ENCODE measurements at regions not wholly inside any gene's neighbourhood (a gene's known extent, or its start where the extent isn't known, plus 50 kb on each side); places are given as distances from the start of the nearest gene placed in this dataset.
A peak's percentile ranks its signal among the peaks of the same experiment; 100 is the strongest.

- H3K4me3 Mint-ChIP-seq = no peak overlapping the region
- no CpG with 5 or more reads among the region's 11 CpGs for WGBS (ENCODE audit: extremely low coverage, insufficient read length, low lambda C conversion rate)
- peaks cover 0 to 8% (median 2%) of the 10 kb centered on the region in 3 experiments; a peak in 2 of 7 replicates for H3K36me3 Mint-ChIP-seq (ENCODE audit: insufficient read depth in 1 of 3, low read depth in 3 of 3)
- H2AFZ ChIP-seq (ENCODE audit: low read length) = no peak overlapping the region
- H3K23ac ChIP-seq (ENCODE audit: insufficient read length, low read depth, low read length) = no peak overlapping the region
- H3K23me2 ChIP-seq (ENCODE audit: insufficient read length, low read depth, low read length, poor library complexity, severe bottlenecking) = no peaks in the 10 kb centered on the region
- H3K14ac ChIP-seq (ENCODE audit: insufficient read depth, low read length) = no peak overlapping the region
- no peak overlapping the region for H3K27ac ChIP-seq (ENCODE audit: insufficient read length, low read depth, low read length)
- H3K79me1 ChIP-seq (ENCODE audit: insufficient read depth, low read depth, low read length, poor library complexity, severe bottlenecking) = no peaks in the 10 kb centered on the region
- H4K91ac ChIP-seq (ENCODE audit: insufficient read length, low read depth, low read length) = no peak overlapping the region
- peaks cover under 1% of the 10 kb centered on the region; the same call in 1 of the 2 replicates for H3K4me1 ChIP-seq (ENCODE audit: insufficient read depth, low read length)
- peaks cover 3 to 6% of the 10 kb centered on the region in 2 experiments; a peak in 4 of 5 replicates for H3K9me3 Mint-ChIP-seq
- H3K4me2 ChIP-seq (ENCODE audit: insufficient read depth, insufficient read length, low read length) = no peak overlapping the region
- no peak for DNase-seq
- H4K5ac ChIP-seq (ENCODE audit: insufficient read length, low read depth, low read length) = no peak overlapping the region
- no peak overlapping the region for H3K18ac ChIP-seq (ENCODE audit: insufficient read length, low read depth, low read length)
- no peak overlapping the region for H2BK120ac ChIP-seq (ENCODE audit: low read depth, low read length, poor library complexity, severe bottlenecking)
- no peaks in the 10 kb centered on the region for H4K20me1 ChIP-seq (ENCODE audit: control insufficient read depth, insufficient read depth, insufficient read length)
- no peak overlapping the region for H2BK15ac ChIP-seq (ENCODE audit: low read depth, low read length)
- no peak overlapping the region for H4K8ac ChIP-seq (replicated peaks; ENCODE audit: insufficient read length, low read depth, low read length)
- no peaks in the 10 kb centered on the region for H3K79me2 ChIP-seq (ENCODE audit: insufficient read depth, low read length)
- no peak overlapping the region for H3K9ac ChIP-seq (ENCODE audit: extremely low read depth, insufficient read length, low read length)
- peaks cover 1 to 3% of the 10 kb centered on the region in 2 experiments; a peak in 1 of 4 replicates for H3K4me1 Mint-ChIP-seq
- H3K4ac ChIP-seq (ENCODE audit: low read depth, low read length) = no peak overlapping the region
- TF ChIP-seq, protein P1, sequence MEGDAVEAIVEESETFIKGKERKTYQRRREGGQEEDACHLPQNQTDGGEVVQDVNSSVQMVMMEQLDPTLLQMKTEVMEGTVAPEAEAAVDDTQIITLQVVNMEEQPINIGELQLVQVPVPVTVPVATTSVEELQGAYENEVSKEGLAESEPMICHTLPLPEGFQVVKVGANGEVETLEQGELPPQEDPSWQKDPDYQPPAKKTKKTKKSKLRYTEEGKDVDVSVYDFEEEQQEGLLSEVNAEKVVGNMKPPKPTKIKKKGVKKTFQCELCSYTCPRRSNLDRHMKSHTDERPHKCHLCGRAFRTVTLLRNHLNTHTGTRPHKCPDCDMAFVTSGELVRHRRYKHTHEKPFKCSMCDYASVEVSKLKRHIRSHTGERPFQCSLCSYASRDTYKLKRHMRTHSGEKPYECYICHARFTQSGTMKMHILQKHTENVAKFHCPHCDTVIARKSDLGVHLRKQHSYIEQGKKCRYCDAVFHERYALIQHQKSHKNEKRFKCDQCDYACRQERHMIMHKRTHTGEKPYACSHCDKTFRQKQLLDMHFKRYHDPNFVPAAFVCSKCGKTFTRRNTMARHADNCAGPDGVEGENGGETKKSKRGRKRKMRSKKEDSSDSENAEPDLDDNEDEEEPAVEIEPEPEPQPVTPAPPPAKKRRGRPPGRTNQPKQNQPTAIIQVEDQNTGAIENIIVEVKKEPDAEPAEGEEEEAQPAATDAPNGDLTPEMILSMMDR (conservative IDR thresholded peaks at IDR 0.05) = peak; percentile 42; the same call in 2 of the 3 replicates
- no peak overlapping the region for H2BK12ac ChIP-seq (ENCODE audit: insufficient read length, low read depth, low read length)
- no peak overlapping the region for H2BK5ac ChIP-seq (ENCODE audit: insufficient read length, low read length)
- H3K9me3 ChIP-seq (ENCODE audit: control insufficient read depth, low read depth, low read length) = no peaks in the 10 kb centered on the region
- H3K56ac ChIP-seq (ENCODE audit: insufficient read length, low read depth, low read length) = no peak overlapping the region
- H2BK20ac ChIP-seq (ENCODE audit: low read depth, low read length, poor library complexity, severe bottlenecking) = no peak overlapping the region
- H3K27me3 Mint-ChIP-seq (ENCODE audit: low read depth) = no peaks in the 10 kb centered on the region
- no peak overlapping the region for H2AK5ac ChIP-seq (ENCODE audit: insufficient read length, low read length)
- no peak overlapping the region for H3T11ph ChIP-seq (ENCODE audit: low read length)
- H3K27ac Mint-ChIP-seq = no peak overlapping the region; a peak in 1 of 7 replicates
- no peaks in the 10 kb centered on the region for H3K27me3 ChIP-seq (ENCODE audit: insufficient read depth, low read length)
These were observed 201.0 kb upstream of the ADRA1D start for GRCh38 chr20:4449957-4450715.

Measured in H9 (cell line).